PC-3 (cell line): ENCODE measurements at regions not wholly inside any gene's neighbourhood (a gene's known extent, or its start where the extent isn't known, plus 50 kb on each side); places are given as distances from the start of the nearest gene placed in this dataset.
A peak's percentile ranks its signal among the peaks of the same experiment; 100 is the strongest.

ENCODE experiments used
- ATAC-seq: fragments of 200-7000 bp; cut with Tn5 transposase; 2 replicates; pipeline ENCODE4 v1.9.1; 2020; ENCODE audit warnings: mild to moderate bottlenecking, moderate library complexity
- BruUV-seq: library from RNA; stranded (reverse); fragments of 400-500 nt; replicated peaks from 2 replicates; lab custom pipeline; 2021; lab: Mats Ljungman, UMichigan
- CTCF ChIA-PET: fragments of 300-600 bp; sonication (Branson Sonifier 250); formaldehyde crosslinking; loops from one replicate; lab custom pipeline; 2022; ENCODE audit warnings: antibody characterized with exemption; lab: Charles Lee
- POLR2A ChIA-PET: fragments of 300-600 bp; sonication (Branson Sonifier 250); formaldehyde crosslinking; loops from one replicate; lab custom pipeline; 2022; ENCODE audit warnings: antibody characterized with exemption; ENCODE audit not compliant: unreplicated experiment; lab: Charles Lee
- DNase-seq: peaks from one replicate; pipeline ENCODE4 v3.0.0-alpha.2; 2015
- H2AFZ ChIP-seq: fragments of 300-600 bp; sonication (generic); 2 replicates; pipeline ENCODE4 v1.6.0; 2016; ENCODE audit warnings: antibody characterized with exemption, low read length
- H3F3A ChIP-seq: fragments of 300-600 bp; sonication (generic); one replicate; pipeline ENCODE4 v1.6.0; 2017; ENCODE audit warnings: antibody characterized with exemption, low read length, control low read depth, mild to moderate bottlenecking; ENCODE audit not compliant: unreplicated experiment
- H3K27ac ChIP-seq: fragments of 300-600 bp; sonication (generic); 2 replicates; pipeline ENCODE4 v1.5.1; 2016; ENCODE audit warnings: mild to moderate bottlenecking, low read length
- H3K27me3 ChIP-seq: fragments of 300-600 bp; sonication (generic); 2 replicates; pipeline ENCODE4 v1.6.1; 2016; ENCODE audit warnings: low read length, mixed read lengths
- H3K36me3 ChIP-seq: fragments of 300-600 bp; sonication (generic); 2 replicates; pipeline ENCODE4 v1.6.1; 2016; ENCODE audit warnings: low read depth, mixed run types, low read length, mixed read lengths
- H3K4me1 ChIP-seq: fragments of 300-600 bp; sonication (generic); 2 replicates; pipeline ENCODE4 v1.5.1; 2016; ENCODE audit warnings: low read length; ENCODE audit not compliant: insufficient read depth
- H3K4me2 ChIP-seq: fragments of 300-600 bp; sonication (generic); 2 replicates; pipeline ENCODE4 v1.6.0; 2016; ENCODE audit warnings: low read length
- H3K4me3 ChIP-seq: fragments of 300-600 bp; sonication (generic); 2 replicates; pipeline ENCODE4 v1.5.1; 2016; ENCODE audit warnings: mild to moderate bottlenecking, low read length, mixed read lengths
- H3K79me2 ChIP-seq: fragments of 300-600 bp; sonication (generic); 2 replicates; pipeline ENCODE4 v1.6.1; 2017; ENCODE audit warnings: low read length, mixed read lengths
- H3K9ac ChIP-seq: fragments of 300-600 bp; sonication (generic); 2 replicates; pipeline ENCODE4 v1.6.0; 2016; ENCODE audit warnings: mild to moderate bottlenecking, low read length
- H3K9me2 ChIP-seq: fragments of 300-600 bp; sonication (generic); replicated peaks from 2 replicates; pipeline ENCODE4 v1.6.1; 2016; ENCODE audit warnings: mixed run types, low read length, mixed read lengths
- H3K9me3 ChIP-seq: fragments of 300-600 bp; sonication (generic); 2 replicates; pipeline ENCODE4 v1.6.1; 2016; ENCODE audit warnings: low read length, mixed read lengths
- H4K20me1 ChIP-seq: fragments of 300-600 bp; sonication (generic); 2 replicates; pipeline ENCODE4 v1.6.1; 2016; ENCODE audit warnings: low read length, mixed read lengths
- EZH2 ChIP-seq: fragments of 300-600 bp; sonication (generic); IDR thresholded peaks from one replicate; pipeline ENCODE4 v1.6.1; 2017; ENCODE audit warnings: antibody characterized with exemption, mild to moderate bottlenecking, low read length; ENCODE audit not compliant: unreplicated experiment
- EZH2phosphoT487 ChIP-seq: fragments of 300-600 bp; sonication (generic); IDR thresholded peaks from 2 replicates; pipeline ENCODE4 v1.6.1; 2018; ENCODE audit warnings: mild to moderate bottlenecking, antibody characterized with exemption, low read length, borderline replicate concordance
- intact Hi-C: fragments of 100-400 bp; cut with micrococcal nuclease; formaldehyde crosslinking; loops from 2 replicates; pipeline ENCODE4 v1.9.0; 2023
- TF ChIP-seq, protein P1 (sequence below): fragments of 300-600 bp; sonication (generic); conservative IDR thresholded peaks from 2 replicates; pipeline ENCODE4 v1.5.1; 2017; ENCODE audit warnings: antibody characterized with exemption, low read depth, mild to moderate bottlenecking, low read length

GRCh38 chr12:116343331-116343884 lies 65.9 kb upstream of the MED13L start:
- Histone ChIP-seq H3K4me3 (no peak overlapping the region), H3K4me2 (no peak overlapping the region), H3K36me3 (no peaks in the 10 kb centered on the region), H3K27me3 (no peaks in the 10 kb centered on the region), H3K9ac (no peak overlapping the region), H3K4me1 (peaks cover 9% of the 10 kb centered on the region), H4K20me1 (no peaks in the 10 kb centered on the region), H3K9me2 (no peaks in the 10 kb centered on the region), H3F3A (no peaks in the 10 kb centered on the region), H3K79me2 (no peaks in the 10 kb centered on the region), H3K9me3 (no peaks in the 10 kb centered on the region), H2AFZ (no peak overlapping the region), H3K27ac (no peak overlapping the region)
- DNase-seq, result no peak
- ATAC-seq, result no peak
- BruUV-seq, result no TSS peak
- TF ChIP-seq EZH2 (no peak), EZH2phosphoT487 (no peak)
- TF ChIP-seq, protein P1, sequence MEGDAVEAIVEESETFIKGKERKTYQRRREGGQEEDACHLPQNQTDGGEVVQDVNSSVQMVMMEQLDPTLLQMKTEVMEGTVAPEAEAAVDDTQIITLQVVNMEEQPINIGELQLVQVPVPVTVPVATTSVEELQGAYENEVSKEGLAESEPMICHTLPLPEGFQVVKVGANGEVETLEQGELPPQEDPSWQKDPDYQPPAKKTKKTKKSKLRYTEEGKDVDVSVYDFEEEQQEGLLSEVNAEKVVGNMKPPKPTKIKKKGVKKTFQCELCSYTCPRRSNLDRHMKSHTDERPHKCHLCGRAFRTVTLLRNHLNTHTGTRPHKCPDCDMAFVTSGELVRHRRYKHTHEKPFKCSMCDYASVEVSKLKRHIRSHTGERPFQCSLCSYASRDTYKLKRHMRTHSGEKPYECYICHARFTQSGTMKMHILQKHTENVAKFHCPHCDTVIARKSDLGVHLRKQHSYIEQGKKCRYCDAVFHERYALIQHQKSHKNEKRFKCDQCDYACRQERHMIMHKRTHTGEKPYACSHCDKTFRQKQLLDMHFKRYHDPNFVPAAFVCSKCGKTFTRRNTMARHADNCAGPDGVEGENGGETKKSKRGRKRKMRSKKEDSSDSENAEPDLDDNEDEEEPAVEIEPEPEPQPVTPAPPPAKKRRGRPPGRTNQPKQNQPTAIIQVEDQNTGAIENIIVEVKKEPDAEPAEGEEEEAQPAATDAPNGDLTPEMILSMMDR, result no peak
- intact Hi-C loops, result no loop called here
- ChIA-PET POLR2A (no interaction called here), CTCF (no interaction called here)

- no TSS peak for BruUV-seq
- no peak for DNase-seq
- Histone ChIP-seq H3K9ac (no peak overlapping the region), H3F3A (no peaks in the 10 kb centered on the region), H3K4me2 (no peak overlapping the region), H4K20me1 (no peaks in the 10 kb centered on the region), H3K36me3 (no peaks in the 10 kb centered on the region), H3K27me3 (no peaks in the 10 kb centered on the region), H3K4me1 (peaks cover 9% of the 10 kb centered on the region), H3K9me3 (no peaks in the 10 kb centered on the region), H3K27ac (no peak overlapping the region), H3K79me2 (no peaks in the 10 kb centered on the region), H3K9me2 (no peaks in the 10 kb centered on the region), H3K4me3 (no peak overlapping the region), H2AFZ (no peak overlapping the region)
- intact Hi-C loops, result no loop called here
- no peak for TF ChIP-seq EZH2
- TF ChIP-seq EZH2phosphoT487, result no peak
- TF ChIP-seq, protein P1, result no peak
- ChIA-PET CTCF (interaction anchor here (0.7 kb wide), 2 partner anchors 44 to 358 kb away, joined by 5 read pairs; no protein-coding TSS in a partner anchor), POLR2A (no interaction called here)
- peak; percentile 11; the same call in 1 of the 2 replicates for ATAC-seq
Measured at GRCh38 chr12:116346222-116346621, 68.7 kb upstream of the MED13L start.

- peak; percentile 99 for ATAC-seq
- Histone ChIP-seq H3K9me2 (no peaks in the 10 kb centered on the region), H3K36me3 (no peaks in the 10 kb centered on the region), H3K9me3 (no peaks in the 10 kb centered on the region), H3K27me3 (no peaks in the 10 kb centered on the region), H3K9ac (no peak overlapping the region), H4K20me1 (no peaks in the 10 kb centered on the region), H2AFZ (no peak overlapping the region), H3K79me2 (no peaks in the 10 kb centered on the region), H3F3A (no peaks in the 10 kb centered on the region), H3K4me3 (no peak overlapping the region), H3K4me2 (no peak overlapping the region), H3K27ac (no peak overlapping the region), H3K4me1 (peaks cover 9% of the 10 kb centered on the region)
- peak; percentile 81 for DNase-seq
- ChIA-PET CTCF (interaction anchor here (0.7 kb wide), 3 partner anchors 43 to 358 kb away, joined by 3 to 5 read pairs (median 5); no protein-coding TSS in a partner anchor), POLR2A (no interaction called here)
- intact Hi-C loops, result no loop called here
- TF ChIP-seq, protein P1, result no peak
- TF ChIP-seq EZH2, result no peak
- TF ChIP-seq EZH2phosphoT487, result no peak
- BruUV-seq, result no TSS peak
Measured at GRCh38 chr12:116346741-116347140, 69.2 kb upstream of the MED13L start.
